ENCODE measurements at regions not wholly inside any gene's neighbourhood (a gene's known extent, or its start where the extent isn't known, plus 50 kb on each side); places are given as distances from the start of the nearest gene placed in this dataset.

GRCh38 chr20:47998736-47999135 is 213.5 kb upstream of the SULF2 start:
- Histone ChIP-seq H3K27ac (ENCODE audit: low read depth, low read length) (no peak overlapping the region), H3K4me3 (ENCODE audit: insufficient read depth, low read length) (no peak overlapping the region), H3K4me1 (ENCODE audit: insufficient read depth, low read length) (no peaks in the 10 kb centered on the region), H2AFZ (ENCODE audit: low read length) (no peak overlapping the region), H3K4me2 (ENCODE audit: insufficient read depth, low read length) (no peak overlapping the region), H3K79me2 (ENCODE audit: insufficient read depth, low read length) (no peaks in the 10 kb centered on the region), H3K27me3 (ENCODE audit: insufficient read depth, low read length) (no peaks in the 10 kb centered on the region), H3K36me3 (ENCODE audit: insufficient read depth, low read length) (no peaks in the 10 kb centered on the region), H4K20me1 (ENCODE audit: insufficient read depth, low read length) (no peaks in the 10 kb centered on the region), H3K9me3 (ENCODE audit: low read depth, low read length) (no peaks in the 10 kb centered on the region)
- no peak for DNase-seq (ENCODE audit: insufficient read length, low spot score, missing footprints)
- no peak for TF ChIP-seq CTCF (IDR thresholded peaks at IDR 0.05; ENCODE audit: extremely low read depth, low read depth, low read length)

GRCh38 chr20:47995661-47996060 is 210.4 kb upstream of the SULF2 start:
- TF ChIP-seq CTCF (IDR thresholded peaks at IDR 0.05; ENCODE audit: extremely low read depth, low read depth, low read length), result no peak
- Histone ChIP-seq H3K4me2 (ENCODE audit: insufficient read depth, low read length) (no peak overlapping the region), H3K36me3 (ENCODE audit: insufficient read depth, low read length) (no peaks in the 10 kb centered on the region), H3K9me3 (ENCODE audit: low read depth, low read length) (peaks cover 6% of the 10 kb centered on the region), H3K27me3 (ENCODE audit: insufficient read depth, low read length) (peaks cover 4% of the 10 kb centered on the region), H3K79me2 (ENCODE audit: insufficient read depth, low read length) (no peaks in the 10 kb centered on the region), H3K4me1 (ENCODE audit: insufficient read depth, low read length) (no peaks in the 10 kb centered on the region), H3K4me3 (ENCODE audit: insufficient read depth, low read length) (no peak overlapping the region), H3K27ac (ENCODE audit: low read depth, low read length) (no peak overlapping the region), H4K20me1 (ENCODE audit: insufficient read depth, low read length) (no peaks in the 10 kb centered on the region), H2AFZ (ENCODE audit: low read length) (no peak overlapping the region)
- no peak for DNase-seq (ENCODE audit: insufficient read length, low spot score, missing footprints)

GRCh38 chr20:47993817-47994216 is 208.5 kb upstream of the SULF2 start:
- no peaks in the 10 kb centered on the region for H3K79me2 ChIP-seq (ENCODE audit: insufficient read depth, low read length)
- TF ChIP-seq CTCF (IDR thresholded peaks at IDR 0.05; ENCODE audit: extremely low read depth, low read depth, low read length), result no peak
- no peaks in the 10 kb centered on the region for H3K4me1 ChIP-seq (ENCODE audit: insufficient read depth, low read length)
- peaks cover 6% of the 10 kb centered on the region for H3K27me3 ChIP-seq (ENCODE audit: insufficient read depth, low read length)
- H2AFZ ChIP-seq (ENCODE audit: low read length), result no peak overlapping the region
- peaks cover 6% of the 10 kb centered on the region for H3K9me3 ChIP-seq (ENCODE audit: low read depth, low read length)
- no peak overlapping the region for H3K4me3 ChIP-seq (ENCODE audit: insufficient read depth, low read length)
- H4K20me1 ChIP-seq (ENCODE audit: insufficient read depth, low read length), result no peaks in the 10 kb centered on the region
- no peak for DNase-seq (ENCODE audit: insufficient read length, low spot score, missing footprints)
- no peaks in the 10 kb centered on the region for H3K36me3 ChIP-seq (ENCODE audit: insufficient read depth, low read length)
- H3K4me2 ChIP-seq (ENCODE audit: insufficient read depth, low read length), result no peak overlapping the region
- H3K27ac ChIP-seq (ENCODE audit: low read depth, low read length), result no peak overlapping the region

- no peak for DNase-seq (ENCODE audit: insufficient read length, low spot score, missing footprints)
- no peaks in the 10 kb centered on the region for H4K20me1 ChIP-seq (ENCODE audit: insufficient read depth, low read length)
- no peak overlapping the region for H3K4me2 ChIP-seq (ENCODE audit: insufficient read depth, low read length)
- H3K27me3 ChIP-seq (ENCODE audit: insufficient read depth, low read length), result peaks cover 6% of the 10 kb centered on the region
- H3K36me3 ChIP-seq (ENCODE audit: insufficient read depth, low read length), result no peaks in the 10 kb centered on the region
- no peaks in the 10 kb centered on the region for H3K79me2 ChIP-seq (ENCODE audit: insufficient read depth, low read length)
- H3K27ac ChIP-seq (ENCODE audit: low read depth, low read length), result no peak overlapping the region
- no peaks in the 10 kb centered on the region for H3K4me1 ChIP-seq (ENCODE audit: insufficient read depth, low read length)
- no peak overlapping the region for H2AFZ ChIP-seq (ENCODE audit: low read length)
- no peak for TF ChIP-seq CTCF (IDR thresholded peaks at IDR 0.05; ENCODE audit: extremely low read depth, low read depth, low read length)
- H3K4me3 ChIP-seq (ENCODE audit: insufficient read depth, low read length), result no peak overlapping the region
- H3K9me3 ChIP-seq (ENCODE audit: low read depth, low read length), result peaks cover 6% of the 10 kb centered on the region
Measured at GRCh38 chr20:47993035-47993755, 207.9 kb upstream of the SULF2 start.

All from osteoblast (primary cell).